SK-N-SH treated with all-trans-retinoic acid at 6 μM for 48 hours (cell line): ENCODE measurements at regions not wholly inside any gene's neighbourhood (a gene's known extent, or its start where the extent isn't known, plus 50 kb on each side); places are given as distances from the start of the nearest gene placed in this dataset.

ENCODE experiments used
- ATAC-seq: fragments of 200-7000 bp; cut with Tn5 transposase; 3 replicates; pipeline ENCODE4 v1.9.1; 2020; ENCODE audit warnings: mild to moderate bottlenecking, moderate library complexity
- ARNTL ChIP-seq: fragments of 450-650 bp; formaldehyde crosslinking; IDR thresholded peaks from 2 replicates; pipeline ENCODE4 v1.5.0; 2020; ENCODE audit warnings: low read depth, mild to moderate bottlenecking, moderate library complexity, borderline replicate concordance
- BACH2 ChIP-seq: fragments of 250-450 bp; sonication (Bioruptor Pico); IDR thresholded peaks from 2 replicates; pipeline ENCODE4 v1.9.0; 2021; ENCODE audit warnings: mild to moderate bottlenecking, borderline replicate concordance
- CSDC2 ChIP-seq: fragments of 250-450 bp; sonication (Bioruptor Pico); IDR thresholded peaks from 2 replicates; pipeline ENCODE4 v1.5.0; 2020; ENCODE audit warnings: mild to moderate bottlenecking, moderate library complexity
- CSRNP3 ChIP-seq: fragments of 250-450 bp; sonication (Bioruptor Pico); IDR thresholded peaks from 2 replicates; pipeline ENCODE4 v1.5.1; 2021; ENCODE audit warnings: mild to moderate bottlenecking, moderate library complexity
- ESRRG ChIP-seq: fragments of 250-450 bp; sonication (Bioruptor Pico); IDR thresholded peaks from 2 replicates; pipeline ENCODE4 v1.6.1; 2021; ENCODE audit warnings: mild to moderate bottlenecking
- GLIS3 ChIP-seq: fragments of 250-450 bp; sonication (Bioruptor Pico); IDR thresholded peaks from 2 replicates; pipeline ENCODE4 v1.5.0; 2020; ENCODE audit warnings: mild to moderate bottlenecking, moderate library complexity
- ISL1 ChIP-seq: fragments of 250-450 bp; sonication (Bioruptor Pico); IDR thresholded peaks from 2 replicates; pipeline ENCODE4 v2.1.2; 2022; ENCODE audit warnings: mild to moderate bottlenecking, moderate library complexity
- OSR1 ChIP-seq: fragments of 250-450 bp; sonication (Bioruptor Pico); IDR thresholded peaks from 2 replicates; pipeline ENCODE4 v1.8.0; 2022; ENCODE audit warnings: moderate library complexity, mild to moderate bottlenecking, inconsistent platforms
- PATZ1 ChIP-seq: fragments of 250-450 bp; sonication (Bioruptor Pico); IDR thresholded peaks from 2 replicates; pipeline ENCODE4 v1.8.0; 2020; ENCODE audit warnings: mild to moderate bottlenecking, moderate library complexity, borderline replicate concordance
- PPARA ChIP-seq: fragments of 250-450 bp; sonication (Bioruptor Pico); IDR thresholded peaks from 2 replicates; pipeline ENCODE4 v1.5.0; 2020; ENCODE audit warnings: mild to moderate bottlenecking, borderline replicate concordance
- SNAI2 ChIP-seq: fragments of 250-450 bp; sonication (Bioruptor Pico); IDR thresholded peaks from 2 replicates; pipeline ENCODE4 v1.5.0; 2020; ENCODE audit warnings: mild to moderate bottlenecking, moderate library complexity
- TCF4 ChIP-seq: fragments of 250-450 bp; sonication (Bioruptor Pico); IDR thresholded peaks from 2 replicates; pipeline ENCODE4 v1.8.0; 2021; ENCODE audit warnings: mild to moderate bottlenecking, moderate library complexity, borderline replicate concordance
- TOX ChIP-seq: fragments of 250-450 bp; sonication (Bioruptor Pico); IDR thresholded peaks from 2 replicates; pipeline ENCODE4 v1.8.0; 2021; ENCODE audit warnings: mild to moderate bottlenecking, moderate library complexity, borderline replicate concordance
- ZC3H10 ChIP-seq: fragments of 250-450 bp; sonication (Bioruptor Pico); IDR thresholded peaks from 2 replicates; pipeline ENCODE4 v1.5.1; 2021; ENCODE audit warnings: mild to moderate bottlenecking, moderate library complexity
- ZFP3 ChIP-seq: fragments of 250-450 bp; sonication (Bioruptor Pico); IDR thresholded peaks from 2 replicates; pipeline ENCODE4 v1.5.0; 2020; ENCODE audit warnings: mild to moderate bottlenecking, moderate library complexity
- ZNF70 ChIP-seq: fragments of 450-650 bp; formaldehyde crosslinking; IDR thresholded peaks from 2 replicates; pipeline ENCODE4 v1.5.0; 2020; ENCODE audit warnings: mild to moderate bottlenecking, moderate library complexity
- ZNF8 ChIP-seq: fragments of 450-650 bp; formaldehyde crosslinking; IDR thresholded peaks from 2 replicates; pipeline ENCODE4 v1.5.0; 2020; ENCODE audit warnings: mild to moderate bottlenecking, moderate library complexity
- TF ChIP-seq, protein P1 (sequence below): fragments of 250-450 bp; sonication (Bioruptor Pico); IDR thresholded peaks from 2 replicates; pipeline ENCODE4 v1.5.0; 2020; ENCODE audit warnings: mild to moderate bottlenecking, moderate library complexity
- TF ChIP-seq, protein P2 (sequence below): fragments of 250-450 bp; sonication (Bioruptor Pico); IDR thresholded peaks from 2 replicates; pipeline ENCODE4 v1.5.1; 2020; ENCODE audit warnings: low read depth, mild to moderate bottlenecking, moderate library complexity
- TF ChIP-seq, protein P3 (sequence below): fragments of 250-450 bp; sonication (Bioruptor Pico); IDR thresholded peaks from 2 replicates; pipeline ENCODE4 v1.8.0; 2021; ENCODE audit warnings: low read depth, mild to moderate bottlenecking, moderate library complexity, borderline replicate concordance

GRCh38 chr11:112523951-112524350, 263.3 kb upstream of the PLET1 start (continued):
- TF ChIP-seq, protein P1, sequence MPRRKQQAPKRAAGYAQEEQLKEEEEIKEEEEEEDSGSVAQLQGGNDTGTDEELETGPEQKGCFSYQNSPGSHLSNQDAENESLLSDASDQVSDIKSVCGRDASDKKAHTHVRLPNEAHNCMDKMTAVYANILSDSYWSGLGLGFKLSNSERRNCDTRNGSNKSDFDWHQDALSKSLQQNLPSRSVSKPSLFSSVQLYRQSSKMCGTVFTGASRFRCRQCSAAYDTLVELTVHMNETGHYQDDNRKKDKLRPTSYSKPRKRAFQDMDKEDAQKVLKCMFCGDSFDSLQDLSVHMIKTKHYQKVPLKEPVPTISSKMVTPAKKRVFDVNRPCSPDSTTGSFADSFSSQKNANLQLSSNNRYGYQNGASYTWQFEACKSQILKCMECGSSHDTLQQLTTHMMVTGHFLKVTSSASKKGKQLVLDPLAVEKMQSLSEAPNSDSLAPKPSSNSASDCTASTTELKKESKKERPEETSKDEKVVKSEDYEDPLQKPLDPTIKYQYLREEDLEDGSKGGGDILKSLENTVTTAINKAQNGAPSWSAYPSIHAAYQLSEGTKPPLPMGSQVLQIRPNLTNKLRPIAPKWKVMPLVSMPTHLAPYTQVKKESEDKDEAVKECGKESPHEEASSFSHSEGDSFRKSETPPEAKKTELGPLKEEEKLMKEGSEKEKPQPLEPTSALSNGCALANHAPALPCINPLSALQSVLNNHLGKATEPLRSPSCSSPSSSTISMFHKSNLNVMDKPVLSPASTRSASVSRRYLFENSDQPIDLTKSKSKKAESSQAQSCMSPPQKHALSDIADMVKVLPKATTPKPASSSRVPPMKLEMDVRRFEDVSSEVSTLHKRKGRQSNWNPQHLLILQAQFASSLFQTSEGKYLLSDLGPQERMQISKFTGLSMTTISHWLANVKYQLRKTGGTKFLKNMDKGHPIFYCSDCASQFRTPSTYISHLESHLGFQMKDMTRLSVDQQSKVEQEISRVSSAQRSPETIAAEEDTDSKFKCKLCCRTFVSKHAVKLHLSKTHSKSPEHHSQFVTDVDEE (CRISPR knock-in tag) = no peak
- no peak for TF ChIP-seq SNAI2 (CRISPR knock-in tag)

- TF ChIP-seq ESRRG (CRISPR knock-in tag) = no peak
- TF ChIP-seq CSDC2 (CRISPR knock-in tag) = no peak
- TF ChIP-seq PATZ1 (CRISPR knock-in tag) = no peak
- no peak for TF ChIP-seq OSR1 (CRISPR knock-in tag)
- TF ChIP-seq TCF4 (CRISPR knock-in tag) = no peak
- TF ChIP-seq GLIS3 (CRISPR knock-in tag) = no peak
- TF ChIP-seq, protein P2, sequence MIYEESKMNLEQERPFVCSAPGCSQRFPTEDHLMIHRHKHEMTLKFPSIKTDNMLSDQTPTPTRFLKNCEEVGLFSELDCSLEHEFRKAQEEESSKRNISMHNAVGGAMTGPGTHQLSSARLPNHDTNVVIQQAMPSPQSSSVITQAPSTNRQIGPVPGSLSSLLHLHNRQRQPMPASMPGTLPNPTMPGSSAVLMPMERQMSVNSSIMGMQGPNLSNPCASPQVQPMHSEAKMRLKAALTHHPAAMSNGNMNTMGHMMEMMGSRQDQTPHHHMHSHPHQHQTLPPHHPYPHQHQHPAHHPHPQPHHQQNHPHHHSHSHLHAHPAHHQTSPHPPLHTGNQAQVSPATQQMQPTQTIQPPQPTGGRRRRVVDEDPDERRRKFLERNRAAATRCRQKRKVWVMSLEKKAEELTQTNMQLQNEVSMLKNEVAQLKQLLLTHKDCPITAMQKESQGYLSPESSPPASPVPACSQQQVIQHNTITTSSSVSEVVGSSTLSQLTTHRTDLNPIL (CRISPR knock-in tag) = no peak
- no peak for TF ChIP-seq ZNF8
- no peak for TF ChIP-seq ARNTL (CRISPR knock-in tag)
- TF ChIP-seq, protein P3, sequence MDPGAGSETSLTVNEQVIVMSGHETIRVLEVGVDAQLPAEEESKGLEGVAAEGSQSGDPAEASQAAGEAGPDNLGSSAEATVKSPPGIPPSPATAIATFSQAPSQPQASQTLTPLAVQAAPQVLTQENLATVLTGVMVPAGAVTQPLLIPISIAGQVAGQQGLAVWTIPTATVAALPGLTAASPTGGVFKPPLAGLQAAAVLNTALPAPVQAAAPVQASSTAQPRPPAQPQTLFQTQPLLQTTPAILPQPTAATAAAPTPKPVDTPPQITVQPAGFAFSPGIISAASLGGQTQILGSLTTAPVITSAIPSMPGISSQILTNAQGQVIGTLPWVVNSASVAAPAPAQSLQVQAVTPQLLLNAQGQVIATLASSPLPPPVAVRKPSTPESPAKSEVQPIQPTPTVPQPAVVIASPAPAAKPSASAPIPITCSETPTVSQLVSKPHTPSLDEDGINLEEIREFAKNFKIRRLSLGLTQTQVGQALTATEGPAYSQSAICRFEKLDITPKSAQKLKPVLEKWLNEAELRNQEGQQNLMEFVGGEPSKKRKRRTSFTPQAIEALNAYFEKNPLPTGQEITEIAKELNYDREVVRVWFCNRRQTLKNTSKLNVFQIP = no peak
- no peak for TF ChIP-seq CSRNP3 (CRISPR knock-in tag)
- no peak for TF ChIP-seq BACH2 (CRISPR knock-in tag)
- no peak for TF ChIP-seq ZFP3 (CRISPR knock-in tag)
- no peak for TF ChIP-seq ISL1
- TF ChIP-seq PPARA (CRISPR knock-in tag) = no peak
- TF ChIP-seq ZC3H10 = no peak
- TF ChIP-seq TOX (CRISPR knock-in tag) = no peak
- TF ChIP-seq SNAI2 (CRISPR knock-in tag) = no peak
- TF ChIP-seq, protein P1 (CRISPR knock-in tag) = no peak
- TF ChIP-seq, all 23 proteins: peak for 0
- ATAC-seq = no peak
These were observed 264.1 kb upstream of the PLET1 start for GRCh38 chr11:112524798-112525197.

- ATAC-seq = no peak
- TF ChIP-seq TOX (CRISPR knock-in tag) = no peak
- TF ChIP-seq ESRRG (CRISPR knock-in tag) = no peak
- no peak for TF ChIP-seq BACH2 (CRISPR knock-in tag)
- no peak for TF ChIP-seq ARNTL (CRISPR knock-in tag)
- TF ChIP-seq PPARA (CRISPR knock-in tag) = no peak
- TF ChIP-seq ZNF70 (CRISPR knock-in tag) = no peak
- TF ChIP-seq PATZ1 (CRISPR knock-in tag) = no peak
- no peak for TF ChIP-seq CSRNP3 (CRISPR knock-in tag)
- TF ChIP-seq, protein P3 = no peak
These were observed 264.6 kb upstream of the PLET1 start for GRCh38 chr11:112525270-112525669.
